ENCODE measurements at regions not wholly inside any gene's neighbourhood (a gene's known extent, or its start where the extent isn't known, plus 50 kb on each side); places are given as distances from the start of the nearest gene placed in this dataset.

DNA sequence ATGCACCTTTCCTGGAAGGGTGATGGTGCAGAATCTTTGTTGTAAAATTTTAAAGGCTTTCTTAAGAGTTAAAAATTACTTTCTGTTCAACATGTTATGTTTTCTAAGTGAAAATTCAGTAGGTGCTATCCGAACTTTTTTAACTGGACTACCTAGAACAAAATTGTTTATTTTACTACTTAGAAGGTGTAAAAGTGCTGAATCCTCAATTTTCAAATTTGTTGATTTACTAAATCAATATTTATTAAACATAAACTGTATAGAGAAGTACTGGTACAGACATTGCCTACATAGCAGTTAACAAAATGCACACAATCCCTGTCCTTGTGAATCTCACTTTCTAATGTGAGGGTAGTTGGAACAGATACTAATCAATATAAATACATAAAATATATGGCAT is 277.5 kb downstream of the CTH start (continued):
- no peak for TF ChIP-seq EZH2phosphoT487 (IDR thresholded peaks at IDR 0.05; ENCODE audit: borderline replicate concordance)
- TF ChIP-seq ELF1 (IDR thresholded peaks at IDR 0.05; ENCODE audit: borderline replicate concordance, low read depth): no peak
- TF ChIP-seq CBX3 (IDR thresholded peaks at IDR 0.05; ENCODE audit: low read depth): no peak
- TF ChIP-seq RAD21 (IDR thresholded peaks at IDR 0.05; ENCODE audit: low read depth): no peak
- no peak for TF ChIP-seq SP1 (IDR thresholded peaks at IDR 0.05; ENCODE audit: low read depth)
- TF ChIP-seq TCF7L2 (IDR thresholded peaks at IDR 0.05; ENCODE audit: borderline replicate concordance, extremely low read depth, insufficient read depth, insufficient read length): no peak
- TF ChIP-seq SRF (IDR thresholded peaks at IDR 0.05; ENCODE audit: low read depth): no peak

- no peak for ATAC-seq
- BruUV-seq (replicated peaks): no TSS peak
These were observed 295.4 kb downstream of the CTH start for GRCh38 chr1:70706381-70707037.

More at GRCh38 chr1:70706381-70707037, 295.4 kb downstream of the CTH start:
- no peak overlapping the region for H2AFZ ChIP-seq (ENCODE audit: low read depth, low read length, poor library complexity, severe bottlenecking)
- ChIA-PET POLR2A (no interaction called here), CTCF (no interaction called here), RAD21 (ENCODE audit: low non-redundant PET in 1 of 2, low total read pairs in 2 of 2, uncharacterized antibody in 2 of 2, unreplicated experiment in 2 of 2) (no interaction called here)
- H3K79me2 ChIP-seq (ENCODE audit: insufficient read depth, low read length): no peaks in the 10 kb centered on the region
- H3K9ac ChIP-seq (ENCODE audit: low read length): no peak overlapping the region
- DNase-seq (ENCODE audit: low read depth, low spot score): no peak
- no peaks in the 10 kb centered on the region for H3K27me3 ChIP-seq (ENCODE audit: insufficient read depth, low read length)
- intact Hi-C loops (cut with micrococcal nuclease): no loop called here
- H3K36me3 ChIP-seq (ENCODE audit: control insufficient read depth in 1 of 2, insufficient read depth in 2 of 2, low read length in 2 of 2): no peaks in the 10 kb centered on the region
- H3K27ac ChIP-seq (ENCODE audit: low read depth, low read length): no peak overlapping the region
- H3K4me3 ChIP-seq (replicated peaks in 1 of 2; ENCODE audit: low read depth in 1 of 2, low read length in 2 of 2): no peak overlapping the region
- H3K4me2 ChIP-seq (ENCODE audit: low read length): no peak overlapping the region
- no peak for TF ChIP-seq EZH2phosphoT487 (IDR thresholded peaks at IDR 0.05; ENCODE audit: borderline replicate concordance)
- TF ChIP-seq REST (IDR thresholded peaks at IDR 0.05; ENCODE audit: low read depth): no peak
- TF ChIP-seq POLR2A (IDR thresholded peaks at IDR 0.05; ENCODE audit: borderline replicate concordance, extremely low read depth, insufficient read depth, insufficient read length): no peak
- TF ChIP-seq FOSL1 (IDR thresholded peaks at IDR 0.05; ENCODE audit: low read depth): no peak
- no peak for TF ChIP-seq RAD21 (IDR thresholded peaks at IDR 0.05; ENCODE audit: low read depth)
- no peak for TF ChIP-seq EGR1 (IDR thresholded peaks at IDR 0.05; ENCODE audit: low read depth)
- TF ChIP-seq ZFX (IDR thresholded peaks at IDR 0.05): no peak
- TF ChIP-seq, protein P1, sequence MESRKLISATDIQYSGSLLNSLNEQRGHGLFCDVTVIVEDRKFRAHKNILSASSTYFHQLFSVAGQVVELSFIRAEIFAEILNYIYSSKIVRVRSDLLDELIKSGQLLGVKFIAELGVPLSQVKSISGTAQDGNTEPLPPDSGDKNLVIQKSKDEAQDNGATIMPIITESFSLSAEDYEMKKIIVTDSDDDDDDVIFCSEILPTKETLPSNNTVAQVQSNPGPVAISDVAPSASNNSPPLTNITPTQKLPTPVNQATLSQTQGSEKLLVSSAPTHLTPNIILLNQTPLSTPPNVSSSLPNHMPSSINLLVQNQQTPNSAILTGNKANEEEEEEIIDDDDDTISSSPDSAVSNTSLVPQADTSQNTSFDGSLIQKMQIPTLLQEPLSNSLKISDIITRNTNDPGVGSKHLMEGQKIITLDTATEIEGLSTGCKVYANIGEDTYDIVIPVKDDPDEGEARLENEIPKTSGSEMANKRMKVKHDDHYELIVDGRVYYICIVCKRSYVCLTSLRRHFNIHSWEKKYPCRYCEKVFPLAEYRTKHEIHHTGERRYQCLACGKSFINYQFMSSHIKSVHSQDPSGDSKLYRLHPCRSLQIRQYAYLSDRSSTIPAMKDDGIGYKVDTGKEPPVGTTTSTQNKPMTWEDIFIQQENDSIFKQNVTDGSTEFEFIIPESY (IDR thresholded peaks at IDR 0.05; ENCODE audit: extremely low read depth, insufficient replicate concordance, low read length): no peak
- TF ChIP-seq YY1 (IDR thresholded peaks at IDR 0.05; ENCODE audit: extremely low read depth, insufficient replicate concordance, low read depth, low read length): no peak
- TF ChIP-seq ZNF274 (IDR thresholded peaks at IDR 0.05; ENCODE audit: low read depth, low read length): no peak
- TF ChIP-seq TCF7L2 (IDR thresholded peaks at IDR 0.05; ENCODE audit: borderline replicate concordance, extremely low read depth, insufficient read depth, insufficient read length): no peak
- TF ChIP-seq MAX (IDR thresholded peaks at IDR 0.05): no peak
- no peak for TF ChIP-seq CBX3 (IDR thresholded peaks at IDR 0.05; ENCODE audit: low read depth)
- TF ChIP-seq POLR2AphosphoS5 (IDR thresholded peaks at IDR 0.05; ENCODE audit: low read depth, low read length): no peak
- TF ChIP-seq SRF (IDR thresholded peaks at IDR 0.05; ENCODE audit: low read depth): no peak
- TF ChIP-seq ELF1 (IDR thresholded peaks at IDR 0.05; ENCODE audit: borderline replicate concordance, low read depth): no peak
- no peak for TF ChIP-seq JUND (IDR thresholded peaks at IDR 0.05)
- TF ChIP-seq SIN3A (IDR thresholded peaks at IDR 0.05; ENCODE audit: low read depth): no peak
- TF ChIP-seq CEBPB (IDR thresholded peaks at IDR 0.05; ENCODE audit: low read depth): no peak
- no peaks in the 10 kb centered on the region for H3K4me1 ChIP-seq (ENCODE audit: control insufficient read depth in 1 of 2, insufficient read depth in 2 of 2, low read length in 2 of 2)
- no peaks in the 10 kb centered on the region for H3K9me2 ChIP-seq (ENCODE audit: insufficient read depth)
- no peaks in the 10 kb centered on the region for H3K9me3 ChIP-seq (ENCODE audit: control insufficient read depth in 1 of 2, insufficient read depth in 1 of 2, low read depth in 1 of 2, low read length in 2 of 2)
- H4K20me1 ChIP-seq (ENCODE audit: insufficient read depth): no peaks in the 10 kb centered on the region

All from HCT116 (cell line).